Retinal pigment epithelial cell (primary cell): ENCODE measurements at regions not wholly inside any gene's neighbourhood (a gene's known extent, or its start where the extent isn't known, plus 50 kb on each side); places are given as distances from the start of the nearest gene placed in this dataset.

Source experiments
- DNase-seq: peaks from one replicate; pipeline ENCODE4 v3.0.0-alpha.2; 2010; ENCODE audit warnings: low read depth
- H3K4me3 ChIP-seq: 2 replicates; pipeline ENCODE4 v1.5.1; 2011; ENCODE audit warnings: mild to moderate bottlenecking, low read length, control low read depth, moderate library complexity
- CTCF ChIP-seq: conservative IDR thresholded peaks from 2 replicates; pipeline ENCODE4 v1.5.1; 2011; ENCODE audit warnings: low read depth, low read length, control low read depth, inconsistent platforms

GRCh38 chr9:89666364-89666763 is 61.6 kb downstream of the GADD45G start:
- no peak overlapping the region for H3K4me3 ChIP-seq
- DNase-seq: no peak
- no peak for TF ChIP-seq CTCF

DNA sequence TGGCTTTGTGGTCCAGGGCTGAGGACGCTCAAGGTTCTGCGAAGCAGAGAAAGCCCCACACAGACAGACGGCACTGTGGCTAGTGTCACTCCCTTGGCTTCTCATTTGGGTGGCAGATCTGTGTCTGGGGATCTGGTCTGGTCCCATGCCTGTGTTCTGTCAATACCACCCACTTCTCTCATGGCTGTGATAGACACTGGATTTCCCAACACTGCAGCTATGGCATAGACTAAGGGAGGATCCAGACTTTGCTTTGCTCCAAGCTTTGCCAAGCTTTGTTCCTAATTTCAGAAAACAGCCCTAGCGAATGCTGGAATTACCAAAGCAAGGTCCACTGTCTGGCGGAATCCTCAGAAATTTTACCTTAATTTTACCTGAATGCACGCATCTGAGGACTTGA is 62.1 kb downstream of the GADD45G start:
- no peak overlapping the region for H3K4me3 ChIP-seq
- DNase-seq: no peak
- TF ChIP-seq CTCF: no peak

DNA sequence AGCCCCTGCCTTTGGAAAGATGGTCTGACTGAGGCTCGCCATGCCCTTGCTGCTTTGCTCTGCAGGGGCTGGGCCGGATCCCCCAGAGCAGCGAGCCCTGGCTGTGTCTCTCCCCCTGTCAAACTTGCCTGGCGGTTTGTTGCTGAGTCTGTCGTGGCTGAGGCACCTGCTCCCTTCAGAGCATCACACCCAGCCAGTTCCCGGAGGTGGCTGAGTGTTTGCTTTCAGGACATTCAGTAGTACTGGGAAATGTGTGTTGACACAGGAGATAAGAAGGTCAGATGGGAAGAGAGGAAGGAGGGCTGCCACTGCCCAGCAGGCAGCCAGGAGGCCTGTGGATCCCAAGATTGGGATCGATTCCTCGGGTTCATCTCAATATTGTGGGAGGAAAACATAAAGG is 62.9 kb downstream of the GADD45G start:
- no peak for TF ChIP-seq CTCF
- H3K4me3 ChIP-seq: no peak overlapping the region
- DNase-seq: no peak

GRCh38 chr9:89668216-89668865 is 63.5 kb downstream of the GADD45G start:
- TF ChIP-seq CTCF: no peak
- no peak overlapping the region for H3K4me3 ChIP-seq
- no peak for DNase-seq

- no peak for DNase-seq
- no peak for TF ChIP-seq CTCF
- H3K4me3 ChIP-seq: no peak overlapping the region
These were observed 64.0 kb downstream of the GADD45G start for GRCh38 chr9:89668866-89669246.

GRCh38 chr9:89669361-89669842 is 64.6 kb downstream of the GADD45G start:
- no peak for TF ChIP-seq CTCF
- no peak for DNase-seq
- no peak overlapping the region for H3K4me3 ChIP-seq

- no peak for DNase-seq
- no peak overlapping the region for H3K4me3 ChIP-seq
- TF ChIP-seq CTCF: no peak
These were observed 65.3 kb downstream of the GADD45G start for GRCh38 chr9:89670114-89670513.
